Kidney (tissue), 13 donors: ENCODE measurements at regions not wholly inside any gene's neighbourhood (a gene's known extent, or its start where the extent isn't known, plus 50 kb on each side); places are given as distances from the start of the nearest gene placed in this dataset.

Experiments used
- DNase-seq, 5 donors: peaks; one replicate each; pipeline ENCODE4 v3.0.0-alpha.2; 2013 to 2020
- FAIRE-seq: peaks from 2 replicates; lab custom pipeline; 2012; peaks lifted over from hg19 to GRCh38; lab: Jason Lieb, UNC
- H3K27ac ChIP-seq, 2 donors: one replicate each; pipeline ENCODE4 v1.7.0; 2013; ENCODE audit warnings: low read depth in 2 of 2, low read length in 2 of 2, inconsistent platforms in 1 of 2
- H3K27me3 ChIP-seq: one replicate; pipeline ENCODE4 v1.7.1; 2013; ENCODE audit warnings: low read length, inconsistent platforms; ENCODE audit not compliant: control insufficient read depth, insufficient read depth
- H3K36me3 ChIP-seq, 3 donors: one replicate each; pipeline versions ENCODE4 v1.7.0 to v1.7.1; 2013; ENCODE audit warnings: low read length in 3 of 3, control low read depth in 1 of 3, inconsistent platforms in 1 of 3; ENCODE audit not compliant: insufficient read depth in 3 of 3, control insufficient read depth in 2 of 3
- H3K4me1 ChIP-seq, 3 donors: one replicate each; pipeline versions ENCODE4 v1.7.0 to v1.7.1; 2013; ENCODE audit warnings: low read length in 3 of 3, inconsistent platforms in 1 of 3, low read depth in 1 of 3; ENCODE audit not compliant: control insufficient read depth in 2 of 3, insufficient read depth in 2 of 3
- H3K4me3 ChIP-seq, 3 donors: one replicate each; pipeline versions ENCODE4 v1.7.0 to v1.8.1; 2013; ENCODE audit warnings: low read length in 3 of 3, control low read depth in 1 of 3, inconsistent platforms in 1 of 3
- H3K9ac ChIP-seq, 3 donors: one replicate each; pipeline versions ENCODE4 v1.7.0 to v1.7.1; 2013; ENCODE audit warnings: low read length in 3 of 3, control low read depth in 1 of 3, inconsistent platforms in 1 of 3
- H3K9me3 ChIP-seq, 3 donors: one replicate each; pipeline versions ENCODE4 v1.7.0 to v1.7.1; 2013; ENCODE audit warnings: low read length in 3 of 3, control low read depth in 1 of 3, inconsistent platforms in 1 of 3; ENCODE audit not compliant: control insufficient read depth in 2 of 3, insufficient read depth in 1 of 3
- CTCF ChIP-seq: IDR thresholded peaks from 3 replicates; pipeline ENCODE4 v1.5.1; 2012; ENCODE audit warnings: mild to moderate bottlenecking, moderate library complexity, borderline replicate concordance; ENCODE audit not compliant: insufficient read depth; ENCODE audit errors: extremely low read depth
- intact Hi-C: fragments of 100-400 bp; cut with DNase I; formaldehyde crosslinking; loops from one replicate; pipeline ENCODE4 v1.11.1; 2022
- donor health status: control.
- donor health status: control.
- donor health status: control.
- donor health status: control.
- donor health status: control.
- donor health status: DM: yes; HTN: yes; CAD: no.
- donor health status: Normal renal cell carcinoma (clear cell type).

GRCh38 chr1:219833214-219833815 lies 95.0 kb downstream of the SLC30A10 start:
- H3K4me3 ChIP-seq = no peak overlapping the region
- TF ChIP-seq CTCF = no peak
- no peak for DNase-seq
- H3K36me3 ChIP-seq = no peaks in the 10 kb centered on the region
- no peaks in the 10 kb centered on the region for H3K27me3 ChIP-seq
- intact Hi-C loops = no loop called here
- no peak for FAIRE-seq
- H3K27ac ChIP-seq = no peak overlapping the region
- no peaks in the 10 kb centered on the region for H3K9me3 ChIP-seq
- no peak overlapping the region for H3K9ac ChIP-seq
- no peaks in the 10 kb centered on the region for H3K4me1 ChIP-seq

GRCh38 chr1:219826290-219826689 lies 102.1 kb downstream of the SLC30A10 start:
- H3K4me1 ChIP-seq = no peaks in the 10 kb centered on the region
- intact Hi-C loops = no loop called here
- H3K4me3 ChIP-seq = no peak overlapping the region
- no peak for DNase-seq
- H3K27me3 ChIP-seq = no peaks in the 10 kb centered on the region
- no peaks in the 10 kb centered on the region for H3K36me3 ChIP-seq
- TF ChIP-seq CTCF = no peak
- no peak for FAIRE-seq
- H3K9me3 ChIP-seq = no peaks in the 10 kb centered on the region
- H3K9ac ChIP-seq = no peak overlapping the region
- H3K27ac ChIP-seq = no peak overlapping the region

GRCh38 chr1:219825355-219825754 lies 103.0 kb downstream of the SLC30A10 start:
- FAIRE-seq (no peak), DNase-seq (no peak)
- no peak overlapping the region for H3K4me3 ChIP-seq
- no peaks in the 10 kb centered on the region for H3K4me1 ChIP-seq
- intact Hi-C loops = no loop called here
- no peaks in the 10 kb centered on the region for H3K27me3 ChIP-seq
- TF ChIP-seq CTCF = no peak
- H3K36me3 ChIP-seq = no peaks in the 10 kb centered on the region
- H3K9ac ChIP-seq = no peak overlapping the region
- no peaks in the 10 kb centered on the region for H3K9me3 ChIP-seq
- H3K27ac ChIP-seq = no peak overlapping the region

GRCh38 chr1:219824338-219824737 lies 104.0 kb downstream of the SLC30A10 start:
- no peak for TF ChIP-seq CTCF
- intact Hi-C loops = no loop called here
- FAIRE-seq (no peak), DNase-seq (no peak)
- Histone ChIP-seq H3K9me3 (no peaks in the 10 kb centered on the region), H3K27me3 (no peaks in the 10 kb centered on the region), H3K9ac (no peak overlapping the region), H3K4me3 (no peak overlapping the region), H3K4me1 (no peaks in the 10 kb centered on the region), H3K36me3 (no peaks in the 10 kb centered on the region), H3K27ac (no peak overlapping the region)
